ENCODE measurements at regions not wholly inside any gene's neighbourhood (a gene's known extent, or its start where the extent isn't known, plus 50 kb on each side); places are given as distances from the start of the nearest gene placed in this dataset.
"Not testable (repeated sequence)": the region's sequence is repeated elsewhere in the genome, so short reads cannot be mapped to it uniquely, and the experiment has no call there.

GRCh38 chr11:24122291-24122690, 374.6 kb upstream of the LUZP2 start:
- DNase-seq: no peak

- no peak for DNase-seq
Observed at GRCh38 chr11:24124876-24125275, 372.0 kb upstream of the LUZP2 start.

GRCh38 chr11:24131698-24132097, 365.2 kb upstream of the LUZP2 start:
- DNase-seq: no peak

GRCh38 chr11:24132471-24132870, 364.4 kb upstream of the LUZP2 start:
- no peak for DNase-seq

GRCh38 chr11:24134879-24135589, 361.8 kb upstream of the LUZP2 start:
- DNase-seq: no peak

- DNase-seq: no peak
Observed at GRCh38 chr11:24142062-24142461, 354.8 kb upstream of the LUZP2 start.

GRCh38 chr11:24145411-24145810, 351.4 kb upstream of the LUZP2 start:
- no peak for DNase-seq

GRCh38 chr11:24153337-24153736, 343.5 kb upstream of the LUZP2 start:
- no peak for DNase-seq

- DNase-seq: no peak
Observed at GRCh38 chr11:24155792-24156191, 341.1 kb upstream of the LUZP2 start.

- DNase-seq: no peak
Observed at GRCh38 chr11:24157316-24157715, 339.5 kb upstream of the LUZP2 start.

- DNase-seq: no peak
Observed at GRCh38 chr11:24161587-24161986, 335.3 kb upstream of the LUZP2 start.

GRCh38 chr11:24163146-24163545, 333.7 kb upstream of the LUZP2 start:
- DNase-seq: no peak

GRCh38 chr11:24163841-24164240, 333.0 kb upstream of the LUZP2 start:
- no peak for DNase-seq

GRCh38 chr11:24171869-24172268, 325.0 kb upstream of the LUZP2 start:
- no peak for DNase-seq

- no peak for DNase-seq
Observed at GRCh38 chr11:24181395-24182047, 315.3 kb upstream of the LUZP2 start.

- not testable (repeated sequence) for DNase-seq
Observed at GRCh38 chr11:24185535-24185934, 311.3 kb upstream of the LUZP2 start.

GRCh38 chr11:24196733-24197132, 300.1 kb upstream of the LUZP2 start:
- DNase-seq: no peak

- no peak for DNase-seq
Observed at GRCh38 chr11:24198481-24198880, 298.4 kb upstream of the LUZP2 start.

- no peak for DNase-seq
Observed at GRCh38 chr11:24199461-24199860, 297.4 kb upstream of the LUZP2 start.

- DNase-seq: no peak
Observed at GRCh38 chr11:24206030-24206429, 290.8 kb upstream of the LUZP2 start.

GRCh38 chr11:24206511-24206910, 290.3 kb upstream of the LUZP2 start:
- no peak for DNase-seq

- DNase-seq: no peak
Observed at GRCh38 chr11:24216488-24216887, 280.4 kb upstream of the LUZP2 start.

- DNase-seq: not testable (repeated sequence)
Observed at GRCh38 chr11:24217319-24217718, 279.5 kb upstream of the LUZP2 start.

- DNase-seq: no peak
Observed at GRCh38 chr11:24225501-24225900, 271.4 kb upstream of the LUZP2 start.

GRCh38 chr11:24226606-24227005, 270.2 kb upstream of the LUZP2 start:
- no peak for DNase-seq

All from CD4-positive, alpha-beta T cell treated with Interleukin-21 for 1 hour (primary cell).